ENCODE measurements at regions not wholly inside any gene's neighbourhood (a gene's known extent, or its start where the extent isn't known, plus 50 kb on each side); places are given as distances from the start of the nearest gene placed in this dataset.

DNA sequence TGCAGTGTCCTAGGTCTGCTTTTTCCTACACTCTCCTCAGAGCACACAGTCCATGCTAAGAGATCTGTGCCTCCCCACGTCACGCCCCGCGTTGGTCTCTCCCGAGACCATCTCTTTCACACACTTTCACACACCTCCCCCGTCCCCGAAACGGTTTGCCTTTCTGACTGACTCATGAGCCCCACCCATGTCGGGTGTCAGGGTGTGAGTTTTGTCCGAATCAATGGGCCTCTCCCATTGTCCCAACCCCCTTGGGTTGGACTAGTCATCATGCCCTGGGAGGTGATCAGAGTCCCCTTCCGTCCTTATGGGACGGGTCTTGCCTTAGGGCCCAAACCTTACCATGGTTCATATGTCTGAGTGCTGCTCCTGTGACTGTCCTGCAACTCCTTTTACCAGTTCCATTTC lies 214.0 kb upstream of the HTR2A start:
- no peak overlapping the region for H3K27ac ChIP-seq
- no peak for DNase-seq
- no peak overlapping the region for H3K4me3 ChIP-seq
- TF ChIP-seq, protein P1, sequence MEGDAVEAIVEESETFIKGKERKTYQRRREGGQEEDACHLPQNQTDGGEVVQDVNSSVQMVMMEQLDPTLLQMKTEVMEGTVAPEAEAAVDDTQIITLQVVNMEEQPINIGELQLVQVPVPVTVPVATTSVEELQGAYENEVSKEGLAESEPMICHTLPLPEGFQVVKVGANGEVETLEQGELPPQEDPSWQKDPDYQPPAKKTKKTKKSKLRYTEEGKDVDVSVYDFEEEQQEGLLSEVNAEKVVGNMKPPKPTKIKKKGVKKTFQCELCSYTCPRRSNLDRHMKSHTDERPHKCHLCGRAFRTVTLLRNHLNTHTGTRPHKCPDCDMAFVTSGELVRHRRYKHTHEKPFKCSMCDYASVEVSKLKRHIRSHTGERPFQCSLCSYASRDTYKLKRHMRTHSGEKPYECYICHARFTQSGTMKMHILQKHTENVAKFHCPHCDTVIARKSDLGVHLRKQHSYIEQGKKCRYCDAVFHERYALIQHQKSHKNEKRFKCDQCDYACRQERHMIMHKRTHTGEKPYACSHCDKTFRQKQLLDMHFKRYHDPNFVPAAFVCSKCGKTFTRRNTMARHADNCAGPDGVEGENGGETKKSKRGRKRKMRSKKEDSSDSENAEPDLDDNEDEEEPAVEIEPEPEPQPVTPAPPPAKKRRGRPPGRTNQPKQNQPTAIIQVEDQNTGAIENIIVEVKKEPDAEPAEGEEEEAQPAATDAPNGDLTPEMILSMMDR (IDR thresholded peaks at IDR 0.05), result no peak
- no peaks in the 10 kb centered on the region for H3K4me1 ChIP-seq
- H3K9me3 ChIP-seq, result no peaks in the 10 kb centered on the region
- intact Hi-C loops (cut with DNase I), result loop anchor here in 1 of 10 donors (5.0 kb wide), 1 partner anchor 34 kb away; no protein-coding TSS in a partner anchor
- no peak for ATAC-seq
- no peaks in the 10 kb centered on the region for H3K36me3 ChIP-seq
- 85 to 87% methylated on average over 12 of the region's 12 CpGs for WGBS, 2 donors
- H3K27me3 ChIP-seq, result no peaks in the 10 kb centered on the region

DNA sequence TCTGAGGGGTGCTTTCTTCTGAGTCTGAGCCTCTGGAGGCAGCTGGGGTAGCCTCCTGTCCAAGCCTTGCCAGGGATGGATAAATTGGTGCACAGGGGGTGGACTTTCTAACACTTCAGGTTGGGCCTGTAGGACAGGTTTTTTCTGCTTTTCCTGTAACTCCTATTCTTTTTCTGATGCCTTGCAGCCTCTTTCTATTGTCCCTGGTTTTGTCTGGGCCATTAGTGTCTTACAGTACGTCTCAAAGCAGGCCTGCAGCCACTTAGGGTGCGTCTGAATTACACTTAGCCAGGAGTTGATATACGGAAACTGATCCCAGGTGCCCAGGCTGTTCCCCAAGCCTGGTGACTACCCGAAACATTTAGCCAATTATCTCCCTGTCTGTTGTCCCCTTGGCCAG lies 213.3 kb upstream of the HTR2A start:
- intact Hi-C loops (cut with DNase I), result loop anchor here in 1 of 10 donors (5.0 kb wide), 1 partner anchor 33 kb away; no protein-coding TSS in a partner anchor

DNA sequence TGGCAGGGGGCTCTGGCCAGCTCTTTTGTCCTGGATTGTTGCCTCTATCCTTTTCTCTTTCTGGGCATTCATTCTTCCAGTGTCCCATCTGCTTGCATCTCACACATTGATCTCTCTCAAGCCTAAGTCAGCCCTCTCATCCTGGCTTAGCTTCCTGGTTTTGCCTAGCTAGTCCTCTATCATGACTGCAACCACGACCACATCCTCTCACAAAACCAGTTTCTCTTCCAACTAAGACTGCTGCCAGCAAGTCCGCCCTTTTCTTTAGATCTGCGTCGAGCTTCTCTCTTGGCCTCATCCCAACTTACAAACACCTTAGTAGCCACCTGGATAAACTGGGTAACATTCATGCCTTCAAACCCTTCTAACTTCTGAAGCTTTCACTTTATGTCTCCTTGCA lies 212.2 kb upstream of the HTR2A start:
- Histone ChIP-seq H3K36me3 (no peaks in the 10 kb centered on the region), H3K27me3 (no peaks in the 10 kb centered on the region), H3K27ac (no peak overlapping the region), H3K4me1 (no peaks in the 10 kb centered on the region), H3K4me3 (no peak overlapping the region), H3K9me3 (peaks cover 0 to 3% (median 0%) of the 10 kb centered on the region in 11 donors)
- no peak for ATAC-seq
- DNase-seq, result no peak
- TF ChIP-seq, protein P1 (IDR thresholded peaks at IDR 0.05), result no peak
- intact Hi-C loops (cut with DNase I), result no loop called here
- WGBS, 2 donors, result 79 to 80% methylated on average over 4 of the region's 4 CpGs

More for the DNA sequence above, 213.3 kb upstream of the HTR2A start:
- no peaks in the 10 kb centered on the region for H3K27me3 ChIP-seq
- ATAC-seq, result no peak
- H3K9me3 ChIP-seq, result no peaks in the 10 kb centered on the region
- H3K4me1 ChIP-seq, result no peaks in the 10 kb centered on the region
- no peak for DNase-seq
- H3K4me3 ChIP-seq, result no peak overlapping the region
- H3K36me3 ChIP-seq, result no peaks in the 10 kb centered on the region
- 82 to 89% methylated on average over 4 of the region's 4 CpGs for WGBS, 2 donors
- TF ChIP-seq, protein P1 (IDR thresholded peaks at IDR 0.05), result no peak
- H3K27ac ChIP-seq, result no peak overlapping the region

DNA sequence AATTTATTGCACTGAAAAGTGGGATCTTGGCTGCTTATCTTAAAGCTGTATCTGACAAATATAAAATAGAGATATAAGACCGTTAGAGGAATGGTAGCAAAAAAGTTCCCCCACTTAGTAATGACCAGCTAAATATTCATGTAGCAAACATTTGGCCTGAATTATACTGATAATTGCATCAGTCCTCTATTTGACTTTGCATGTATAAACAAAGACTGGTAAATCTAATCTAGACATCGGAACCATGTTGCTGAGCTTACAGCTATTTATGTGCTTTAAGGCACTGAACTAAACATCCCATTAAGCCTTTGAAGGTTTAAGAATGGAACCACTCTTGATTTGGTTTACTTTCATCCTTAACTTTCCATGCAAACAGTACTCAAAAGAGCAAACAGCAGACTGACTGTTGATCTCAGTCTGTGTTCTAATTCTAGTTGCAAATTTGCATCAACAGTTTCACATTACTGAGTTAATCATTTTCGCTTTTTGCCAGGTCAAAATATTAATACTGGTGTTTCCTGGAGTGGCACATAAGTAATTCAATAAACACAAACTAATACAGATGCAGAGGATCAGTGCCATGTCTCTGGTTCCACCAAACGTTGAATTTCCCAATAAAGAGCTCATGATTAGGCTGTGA lies 203.5 kb upstream of the HTR2A start:
- TF ChIP-seq, protein P1 (IDR thresholded peaks at IDR 0.05), result no peak
- intact Hi-C loops (cut with DNase I), result no loop called here

More for the DNA sequence above, 203.5 kb upstream of the HTR2A start:
- no peak for DNase-seq
- H3K4me1 ChIP-seq, result no peaks in the 10 kb centered on the region
- ATAC-seq, result no peak
- no peaks in the 10 kb centered on the region for H3K36me3 ChIP-seq
- no peak overlapping the region for H3K4me3 ChIP-seq
- no peak overlapping the region for H3K27ac ChIP-seq
- peaks cover 0 to 3% (median 0%) of the 10 kb centered on the region in 11 donors for H3K9me3 ChIP-seq
- H3K27me3 ChIP-seq, result no peaks in the 10 kb centered on the region
- 70% methylated on average over 4 of the region's 4 CpGs for WGBS, 2 donors
